CD14-positive monocyte (primary cell): ENCODE measurements at regions not wholly inside any gene's neighbourhood (a gene's known extent, or its start where the extent isn't known, plus 50 kb on each side); places are given as distances from the start of the nearest gene placed in this dataset.

Experiments used
- DNase-seq, 3 donors: peaks; one replicate each; pipeline ENCODE4 v3.0.0-alpha.2; 2011 to 2022
- H2AFZ ChIP-seq: 2 replicates; pipeline ENCODE4 v1.6.0; 2012; ENCODE audit warnings: mild to moderate bottlenecking, low read depth, low read length, inconsistent platforms; ENCODE audit not compliant: insufficient read depth, poor library complexity, severe bottlenecking
- H3K27ac ChIP-seq, 2 donors: 1 replicate in 1 of 2; 2 replicates in 1 of 2; pipeline ENCODE4 v1.5.1; 2012 to 2013; ENCODE audit warnings: low read length in 2 of 2, control low read depth in 1 of 2, inconsistent platforms in 1 of 2, low read depth in 1 of 2, mild to moderate bottlenecking in 1 of 2
- H3K27me3 ChIP-seq, 2 donors: one replicate each; pipeline versions ENCODE4 v1.6.0 to v1.6.1; 2011 to 2013; ENCODE audit warnings: low read length in 2 of 2; ENCODE audit not compliant: control insufficient read depth in 2 of 2, insufficient read depth in 2 of 2
- H3K36me3 ChIP-seq, 2 donors: replicated peaks in 1 of 2; 1 replicate in 1 of 2; 2 replicates in 1 of 2; pipeline versions ENCODE4 v1.5.1 to v1.6.1; 2012 to 2013; ENCODE audit warnings: low read length in 2 of 2, control low read depth in 1 of 2, inconsistent platforms in 1 of 2, mild to moderate bottlenecking in 1 of 2; ENCODE audit not compliant: insufficient read depth in 2 of 2, control insufficient read depth in 1 of 2
- H3K4me1 ChIP-seq, 2 donors: 1 replicate in 1 of 2; 2 replicates in 1 of 2; pipeline versions ENCODE4 v1.5.1 to v1.6.1; 2012 to 2013; ENCODE audit warnings: low read length in 2 of 2, control low read depth in 1 of 2, inconsistent platforms in 1 of 2, mild to moderate bottlenecking in 1 of 2, moderate library complexity in 1 of 2; ENCODE audit not compliant: insufficient read depth in 2 of 2, control insufficient read depth in 1 of 2
- H3K4me2 ChIP-seq: replicated peaks from 2 replicates; pipeline ENCODE3; 2012; ENCODE audit warnings: low read length, moderate library complexity, mild to moderate bottlenecking; ENCODE audit not compliant: poor library complexity, severe bottlenecking; ENCODE audit errors: extremely low read depth
- H3K4me3 ChIP-seq, 3 experiments: fragments of 200-600 bp in 1 of 3; sonication (generic) in 1 of 3; replicated peaks in 1 of 3; 1 replicate in 2 of 3; 2 replicates in 1 of 3; pipeline ENCODE4 v1.5.1; 2011 to 2013; ENCODE audit warnings: low read length in 3 of 3, mild to moderate bottlenecking in 3 of 3, control low read depth in 2 of 3, low read depth in 2 of 3, inconsistent platforms in 1 of 3, moderate library complexity in 1 of 3
- H3K79me2 ChIP-seq: 2 replicates; pipeline ENCODE4 v1.6.0; 2012; ENCODE audit warnings: mild to moderate bottlenecking, control low read depth, inconsistent platforms, low read length, moderate library complexity; ENCODE audit not compliant: insufficient read depth
- H3K9ac ChIP-seq: 2 replicates; pipeline ENCODE4 v1.6.0; 2017; ENCODE audit warnings: low read length, mild to moderate bottlenecking; ENCODE audit not compliant: insufficient read depth, poor library complexity, severe bottlenecking
- H3K9me3 ChIP-seq, 2 donors: replicated peaks in 1 of 2; 1 replicate in 1 of 2; 2 replicates in 1 of 2; pipeline versions ENCODE4 v1.5.1 to v1.6.1; 2012 to 2013; ENCODE audit warnings: low read length in 2 of 2, control low read depth in 1 of 2; ENCODE audit not compliant: control insufficient read depth in 1 of 2, insufficient read depth in 1 of 2
- H4K20me1 ChIP-seq: 2 replicates; pipeline ENCODE4 v1.6.0; 2012; ENCODE audit warnings: mild to moderate bottlenecking, low read length, control low read depth, moderate library complexity; ENCODE audit not compliant: insufficient read depth
- H3K27ac Mint-ChIP-seq, 7 donors: one replicate each; pipeline ENCODE4 v1.8.0; 2020; ENCODE audit warnings: mild to moderate bottlenecking in 7 of 7, mixed read lengths in 7 of 7, moderate library complexity in 6 of 7, inconsistent platforms in 2 of 7
- H3K27me3 Mint-ChIP-seq, 3 donors: one replicate each; pipeline ENCODE4 v1.8.0; 2021 to 2022; ENCODE audit warnings: low read depth in 3 of 3, mild to moderate bottlenecking in 3 of 3, mixed read lengths in 3 of 3, moderate library complexity in 3 of 3, inconsistent platforms in 1 of 3
- H3K36me3 Mint-ChIP-seq, 2 donors: one replicate each; pipeline ENCODE4 v1.8.0; 2020; ENCODE audit warnings: mixed read lengths in 2 of 2, inconsistent platforms in 1 of 2, mild to moderate bottlenecking in 1 of 2
- H3K4me1 Mint-ChIP-seq: one replicate; pipeline ENCODE4 v1.8.0; 2020; ENCODE audit warnings: mild to moderate bottlenecking, mixed read lengths
- H3K4me3 Mint-ChIP-seq, 2 donors: one replicate each; pipeline ENCODE4 v1.8.0; 2020; ENCODE audit warnings: mild to moderate bottlenecking in 2 of 2, mixed read lengths in 2 of 2, moderate library complexity in 1 of 2
- H3K9me3 Mint-ChIP-seq, 7 donors: one replicate each; pipeline ENCODE4 v1.8.0; 2020 to 2022; ENCODE audit warnings: mixed read lengths in 7 of 7, mild to moderate bottlenecking in 6 of 7, moderate library complexity in 6 of 7, inconsistent platforms in 2 of 7
- WGBS: methylation state at CpG from one replicate; pipeline ENCODE4 v1.1.5; 2013; ENCODE audit warnings: missing lambda C conversion rate; ENCODE audit not compliant: insufficient coverage; 5-methylcytosine and 5-hydroxymethylcytosine counted together
- intact Hi-C, 2 donors: fragments of 100-400 bp; cut with micrococcal nuclease; formaldehyde crosslinking; loops; one replicate each; pipeline versions ENCODE4 v1.15.0 to v1.15.1; 2023
- TF ChIP-seq, protein P1 (sequence below): fragments of 200-600 bp; IDR thresholded peaks from one replicate; pipeline ENCODE4 v1.8.0; 2022; ENCODE audit warnings: antibody characterized with exemption, mild to moderate bottlenecking

DNA sequence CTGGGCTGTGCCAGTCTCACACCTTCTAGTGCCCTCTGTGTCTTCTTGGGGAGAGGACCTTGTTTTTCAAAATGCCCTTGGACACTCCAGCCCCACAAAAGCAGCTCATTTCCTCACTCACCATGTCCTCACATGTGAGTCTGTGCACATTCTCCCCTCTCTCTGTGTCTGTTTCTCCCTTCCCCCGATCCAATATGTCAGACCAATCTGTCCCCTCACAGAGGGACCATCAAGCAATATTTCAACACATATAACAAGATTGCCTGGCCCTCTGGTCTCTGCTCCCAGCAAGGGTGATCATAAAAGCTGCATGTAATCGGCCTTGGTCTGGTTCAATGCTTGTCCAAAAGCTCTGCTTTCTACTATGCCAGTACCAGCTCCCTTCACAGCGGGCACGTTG is 261.2 kb downstream of the MATN1 start:
- WGBS = 56% methylated on average over 2 of the region's 4 CpGs
- no peaks in the 10 kb centered on the region for H3K4me1 Mint-ChIP-seq
- no peaks in the 10 kb centered on the region for H3K36me3 Mint-ChIP-seq
- intact Hi-C loops = no loop called here
- no peaks in the 10 kb centered on the region for H4K20me1 ChIP-seq
- TF ChIP-seq, protein P1, sequence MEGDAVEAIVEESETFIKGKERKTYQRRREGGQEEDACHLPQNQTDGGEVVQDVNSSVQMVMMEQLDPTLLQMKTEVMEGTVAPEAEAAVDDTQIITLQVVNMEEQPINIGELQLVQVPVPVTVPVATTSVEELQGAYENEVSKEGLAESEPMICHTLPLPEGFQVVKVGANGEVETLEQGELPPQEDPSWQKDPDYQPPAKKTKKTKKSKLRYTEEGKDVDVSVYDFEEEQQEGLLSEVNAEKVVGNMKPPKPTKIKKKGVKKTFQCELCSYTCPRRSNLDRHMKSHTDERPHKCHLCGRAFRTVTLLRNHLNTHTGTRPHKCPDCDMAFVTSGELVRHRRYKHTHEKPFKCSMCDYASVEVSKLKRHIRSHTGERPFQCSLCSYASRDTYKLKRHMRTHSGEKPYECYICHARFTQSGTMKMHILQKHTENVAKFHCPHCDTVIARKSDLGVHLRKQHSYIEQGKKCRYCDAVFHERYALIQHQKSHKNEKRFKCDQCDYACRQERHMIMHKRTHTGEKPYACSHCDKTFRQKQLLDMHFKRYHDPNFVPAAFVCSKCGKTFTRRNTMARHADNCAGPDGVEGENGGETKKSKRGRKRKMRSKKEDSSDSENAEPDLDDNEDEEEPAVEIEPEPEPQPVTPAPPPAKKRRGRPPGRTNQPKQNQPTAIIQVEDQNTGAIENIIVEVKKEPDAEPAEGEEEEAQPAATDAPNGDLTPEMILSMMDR = no peak
- H3K27ac Mint-ChIP-seq = no peak overlapping the region
- no peak overlapping the region for H3K27ac ChIP-seq
- no peaks in the 10 kb centered on the region for H3K4me1 ChIP-seq
- no peak overlapping the region for H3K4me2 ChIP-seq
- no peak overlapping the region for H3K4me3 ChIP-seq
- H3K9me3 Mint-ChIP-seq = peaks cover 0 to 8% (median 5%) of the 10 kb centered on the region in 7 donors
- no peak overlapping the region for H2AFZ ChIP-seq
- DNase-seq = no peak
- peaks cover 0 to 5% (median 1%) of the 10 kb centered on the region in 3 donors for H3K27me3 Mint-ChIP-seq
- no peaks in the 10 kb centered on the region for H3K36me3 ChIP-seq
- H3K9me3 ChIP-seq = peaks cover 0 to 9% of the 10 kb centered on the region in 2 donors
- no peaks in the 10 kb centered on the region for H3K79me2 ChIP-seq
- H3K4me3 Mint-ChIP-seq = no peak overlapping the region
- no peak overlapping the region for H3K9ac ChIP-seq
- no peaks in the 10 kb centered on the region for H3K27me3 ChIP-seq

DNA sequence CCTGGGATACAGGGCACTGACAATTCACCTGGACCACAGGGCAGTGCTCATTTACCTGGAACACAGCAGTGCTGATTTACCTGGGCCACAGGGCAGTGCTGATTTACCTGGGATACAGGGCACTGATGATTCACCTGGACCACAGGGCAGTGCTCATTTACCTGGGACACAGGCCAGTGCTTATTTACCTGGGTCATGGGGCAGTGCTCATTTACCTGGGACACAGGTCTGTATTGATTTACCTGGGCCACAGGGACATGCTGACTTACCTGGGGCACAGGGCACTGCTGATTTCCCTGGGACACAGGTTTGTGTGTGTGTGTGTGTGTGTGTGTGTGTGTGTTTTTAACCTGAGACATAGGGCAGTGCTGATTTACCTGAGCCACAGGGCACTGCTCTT is 261.7 kb downstream of the MATN1 start:
- Histone ChIP-seq H3K27me3 (no peaks in the 10 kb centered on the region), H3K4me1 (no peaks in the 10 kb centered on the region), H3K9ac (no peak overlapping the region), H2AFZ (no peak overlapping the region), H3K27ac (no peak overlapping the region), H4K20me1 (no peaks in the 10 kb centered on the region), H3K79me2 (no peaks in the 10 kb centered on the region), H3K4me2 (no peak overlapping the region), H3K36me3 (no peaks in the 10 kb centered on the region), H3K4me3 (no peak overlapping the region), H3K9me3 (peaks cover 0 to 9% of the 10 kb centered on the region in 2 donors)
- Mint-ChIP-seq H3K4me1 (no peaks in the 10 kb centered on the region), H3K4me3 (no peak overlapping the region), H3K9me3 (peaks cover 0 to 8% (median 5%) of the 10 kb centered on the region in 7 donors), H3K27me3 (peaks cover 0 to 3% (median 1%) of the 10 kb centered on the region in 3 donors), H3K36me3 (no peaks in the 10 kb centered on the region), H3K27ac (no peak overlapping the region)
- DNase-seq = no peak
- TF ChIP-seq, protein P1 = no peak
- intact Hi-C loops = no loop called here
